8988T (cell line): ENCODE measurements at regions not wholly inside any gene's neighbourhood (a gene's known extent, or its start where the extent isn't known, plus 50 kb on each side); places are given as distances from the start of the nearest gene placed in this dataset.

Experiments
- DNase-seq: peaks from one replicate; pipeline ENCODE4 v3.0.0; 2011

DNA sequence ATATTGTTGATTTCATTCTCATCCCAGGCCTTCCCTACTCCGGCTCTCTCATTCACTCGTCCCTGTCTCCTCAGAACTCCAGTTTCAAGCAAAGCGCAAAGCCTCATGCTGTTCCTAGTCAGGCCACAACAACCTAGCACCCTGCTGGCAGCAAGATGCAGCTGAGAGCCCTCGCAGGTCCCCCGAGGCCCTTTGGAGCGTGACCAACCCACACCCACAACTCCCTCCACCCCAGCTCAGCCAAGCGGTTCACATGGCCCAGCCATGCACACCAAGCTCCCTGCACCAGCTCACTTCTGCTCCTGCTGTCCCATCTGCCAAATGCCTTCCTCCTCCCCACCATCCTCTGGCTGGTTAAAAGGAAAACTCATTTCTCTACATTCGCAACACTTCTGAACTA, 195.8 kb downstream of the IRX5 start:
- no peak for DNase-seq

- no peak for DNase-seq
Measured at GRCh38 chr16:55130456-55130855, 193.5 kb upstream of the IRX6 start.

GRCh38 chr16:55130911-55131310, 193.1 kb upstream of the IRX6 start:
- DNase-seq, result no peak

DNA sequence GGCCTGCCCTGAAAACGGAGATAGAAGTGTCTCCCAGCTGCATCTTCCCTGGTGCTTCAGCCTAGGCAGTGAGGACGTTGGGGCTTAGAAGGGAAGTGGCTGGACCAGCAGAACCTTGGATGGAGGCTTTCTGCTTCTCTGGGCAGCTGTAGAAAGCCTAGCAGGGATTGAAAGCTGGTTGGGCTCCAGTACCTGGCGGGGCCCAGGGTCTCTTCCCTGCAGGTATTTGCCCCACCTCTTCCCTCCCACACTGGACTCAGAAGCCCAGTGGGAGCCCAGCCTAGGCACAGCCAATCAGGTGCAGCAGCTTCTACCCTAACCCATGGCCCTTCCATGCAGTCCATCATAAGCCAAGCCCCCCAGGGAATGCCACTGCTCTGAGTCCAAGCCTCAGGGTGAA, 190.3 kb upstream of the IRX6 start:
- DNase-seq, result no peak

DNA sequence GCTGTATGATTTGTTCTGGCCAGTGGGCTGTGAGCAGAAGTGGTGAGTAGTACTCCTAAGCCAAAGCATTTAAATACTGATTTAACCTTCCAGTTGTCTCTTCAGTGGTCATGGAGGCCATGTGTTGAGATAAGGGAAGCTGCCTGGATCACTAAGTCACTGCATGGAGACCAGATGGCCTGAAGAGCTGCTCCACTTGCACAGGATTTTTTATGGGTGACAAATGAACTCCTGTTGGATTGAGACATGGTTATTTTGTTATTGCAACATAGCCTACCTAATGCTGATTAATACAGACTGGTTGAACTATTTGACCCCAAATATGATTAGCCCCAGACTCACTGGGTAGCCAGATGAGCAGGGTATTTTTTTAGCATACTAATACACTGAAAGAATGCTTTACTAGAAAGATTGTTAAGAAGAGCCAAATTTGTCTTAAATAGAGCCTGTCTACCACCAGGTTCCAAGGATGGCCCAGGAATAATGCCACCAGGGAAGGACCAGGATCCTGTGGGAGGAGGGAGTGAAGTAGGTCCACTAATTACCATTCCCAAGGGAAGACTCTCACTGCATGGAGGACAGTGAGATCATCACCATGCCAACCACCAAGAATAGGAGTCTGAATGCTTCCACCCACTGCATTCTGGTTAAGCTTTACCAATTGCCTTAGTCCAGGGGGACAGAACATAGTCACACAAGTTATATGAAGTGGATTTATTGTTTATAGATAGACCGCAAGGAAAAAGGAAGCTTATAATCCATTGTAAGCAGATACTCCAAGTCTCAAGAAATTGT, 187.4 kb upstream of the IRX6 start:
- DNase-seq, result no peak

GRCh38 chr16:55138298-55138697, 185.7 kb upstream of the IRX6 start:
- no peak for DNase-seq

DNA sequence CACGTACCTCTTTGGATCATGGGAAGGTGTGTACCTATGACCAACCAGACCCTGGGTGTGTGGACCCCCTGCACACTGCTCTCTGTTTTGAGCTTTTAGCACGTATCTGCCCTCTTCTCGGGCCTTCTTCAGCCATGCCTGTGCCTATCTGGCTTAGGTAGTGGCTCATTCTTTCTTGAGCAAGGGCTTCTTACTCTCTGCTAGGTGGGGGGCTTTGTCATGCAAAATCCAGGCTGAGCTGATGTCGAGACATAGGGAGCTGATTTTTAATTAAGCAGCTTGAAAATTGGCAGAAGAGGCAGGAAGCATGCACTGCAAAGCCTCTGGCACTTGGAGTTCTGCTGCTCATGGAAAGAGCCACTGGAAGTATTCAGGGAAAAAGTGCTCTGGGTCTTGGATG, 181.6 kb upstream of the IRX6 start:
- DNase-seq, result no peak

- DNase-seq, result no peak
Measured at GRCh38 chr16:55144651-55145050, 179.4 kb upstream of the IRX6 start.

- DNase-seq, result no peak
Measured at GRCh38 chr16:55145771-55146603, 178.0 kb upstream of the IRX6 start.

DNA sequence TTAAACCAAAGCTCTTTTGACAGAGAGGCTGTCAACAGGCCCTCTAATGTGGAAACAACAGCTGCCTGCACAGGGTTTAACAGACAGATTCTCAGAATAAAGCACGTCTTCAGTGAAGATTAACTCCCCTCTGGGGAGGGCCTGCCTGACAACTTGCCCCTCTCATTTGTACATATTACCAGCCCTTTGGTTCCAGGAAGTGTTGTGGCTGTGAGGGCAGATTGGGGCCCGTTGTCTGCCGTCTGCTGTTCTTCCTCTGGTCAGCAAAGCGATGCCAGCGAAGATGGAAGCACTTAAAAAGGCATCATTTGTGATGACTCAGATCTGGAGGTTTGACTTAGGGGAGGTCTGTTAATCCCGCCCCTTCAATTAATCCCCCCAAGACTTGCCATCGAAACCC, 177.0 kb upstream of the IRX6 start:
- no peak for DNase-seq

GRCh38 chr16:55147396-55147795, 176.6 kb upstream of the IRX6 start:
- DNase-seq, result no peak

GRCh38 chr16:55149622-55150021, 174.4 kb upstream of the IRX6 start:
- DNase-seq, result no peak

DNA sequence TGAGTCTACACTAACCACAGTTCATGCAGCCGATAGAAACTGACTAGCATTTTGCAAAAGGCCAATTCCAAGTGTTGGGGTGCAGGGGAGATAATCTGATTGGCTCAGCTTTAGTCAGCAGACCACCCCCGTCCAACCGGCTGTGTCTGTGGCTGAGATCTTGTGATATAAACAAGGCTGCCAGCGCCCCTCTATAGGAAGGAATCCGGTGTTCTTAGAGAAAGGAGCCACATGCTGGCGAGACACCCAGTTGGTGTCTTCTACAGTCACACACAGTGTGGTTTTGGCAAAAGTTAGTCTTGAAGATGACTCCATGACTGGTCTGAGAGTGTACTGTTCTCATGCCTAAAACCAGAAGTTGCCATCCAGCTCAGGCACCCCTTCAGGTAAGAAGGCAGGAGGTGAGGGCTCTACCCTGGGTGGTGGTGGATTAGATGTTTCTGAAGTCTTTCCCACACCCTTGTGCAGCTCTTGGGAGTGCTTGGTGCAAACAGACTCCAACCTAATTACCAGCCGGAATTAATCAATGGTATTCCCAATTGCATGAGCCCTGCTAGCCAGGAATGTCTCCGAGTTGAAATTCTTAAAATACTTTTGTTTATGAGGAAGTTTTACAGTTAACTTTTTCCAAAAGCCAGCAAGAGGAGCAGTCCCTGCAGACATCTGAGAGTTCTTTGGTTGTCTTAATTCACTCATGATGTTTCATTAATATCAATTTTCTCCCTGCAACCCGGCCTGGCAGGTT, 172.3 kb upstream of the IRX6 start:
- no peak for DNase-seq

GRCh38 chr16:55152875-55153390, 171.1 kb upstream of the IRX6 start:
- DNase-seq, result no peak

DNA sequence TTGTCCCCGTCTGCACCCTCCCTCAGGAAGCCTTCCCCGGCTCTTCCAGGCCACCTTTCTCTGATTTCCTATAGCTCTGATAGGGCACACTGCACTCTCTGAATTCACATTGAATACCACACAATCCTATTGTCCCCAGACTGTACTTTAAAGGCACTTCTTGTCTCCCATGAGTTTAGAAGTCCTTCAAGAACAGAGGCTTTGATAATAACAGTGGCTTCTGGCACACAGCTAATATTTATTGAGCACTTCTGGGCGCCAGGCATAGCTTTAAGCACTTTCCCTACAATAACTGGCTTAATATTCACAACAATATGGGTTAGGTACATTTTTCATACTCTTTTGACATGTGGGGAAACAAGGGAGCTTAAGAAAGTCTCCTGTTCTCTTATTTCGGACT, 169.7 kb upstream of the IRX6 start:
- no peak for DNase-seq

DNA sequence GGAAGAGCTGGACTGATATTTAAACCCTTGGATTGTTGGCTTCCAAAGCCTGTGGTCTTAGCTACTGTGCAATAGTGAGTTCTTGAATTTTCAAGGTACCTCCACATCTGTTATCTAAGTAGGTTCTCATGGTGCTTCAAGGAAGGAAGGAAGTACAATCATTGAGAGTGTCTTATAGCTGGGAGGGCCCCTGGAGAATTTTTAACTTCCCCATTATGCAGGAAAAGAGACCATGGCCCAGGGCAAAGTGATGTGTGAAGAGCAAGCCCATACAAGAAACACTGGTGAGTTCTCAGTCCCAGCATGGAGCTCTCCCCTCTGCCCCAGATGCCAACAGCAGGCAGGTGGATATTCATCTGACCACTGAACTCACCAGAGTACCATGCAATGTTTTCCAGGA, 169.0 kb upstream of the IRX6 start:
- DNase-seq, result no peak

- no peak for DNase-seq
Measured at GRCh38 chr16:55155815-55156214, 168.2 kb upstream of the IRX6 start.

DNA sequence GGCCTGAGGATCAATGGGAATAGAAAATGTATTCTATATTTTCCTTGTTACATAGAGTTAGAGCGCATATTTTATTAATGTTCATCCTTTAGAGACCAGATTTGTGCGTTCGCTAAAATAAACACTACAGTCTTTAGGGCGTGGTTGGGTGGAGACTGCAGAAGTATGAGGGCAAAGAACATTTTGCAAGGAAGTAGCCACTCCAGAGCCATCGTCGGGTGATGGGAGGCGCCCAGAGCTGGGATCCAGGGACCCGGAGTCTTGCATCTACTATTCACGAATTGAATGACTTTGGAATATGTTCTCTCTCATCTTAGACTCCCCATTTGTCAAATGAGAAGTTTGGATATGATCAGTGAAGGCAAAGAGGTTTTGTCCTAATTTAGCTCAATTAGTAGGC, 154.2 kb upstream of the IRX6 start:
- no peak for DNase-seq

GRCh38 chr16:55171241-55171640, 152.8 kb upstream of the IRX6 start:
- DNase-seq, result no peak

DNA sequence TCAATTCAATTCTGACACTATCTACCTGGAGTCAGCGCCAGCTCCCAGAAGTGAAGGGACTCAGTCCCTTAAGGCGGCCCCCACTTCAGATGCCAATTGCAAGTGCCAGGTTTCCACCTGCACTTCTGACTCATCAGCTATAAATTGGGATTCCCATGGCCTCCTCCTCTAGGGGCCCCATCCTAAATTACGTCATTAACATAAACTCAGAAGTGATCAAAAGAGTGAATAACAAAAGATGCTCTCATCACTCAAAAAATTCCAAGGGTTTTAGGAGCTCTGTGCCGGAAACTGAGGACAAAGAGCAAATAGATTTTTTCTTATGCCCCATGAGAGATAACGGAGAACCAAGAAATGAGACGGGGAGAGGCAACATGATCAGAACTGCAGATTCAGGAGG, 148.6 kb upstream of the IRX6 start:
- DNase-seq, result no peak

GRCh38 chr16:55176901-55177300, 147.1 kb upstream of the IRX6 start:
- DNase-seq, result no peak

GRCh38 chr16:55179411-55179810, 144.6 kb upstream of the IRX6 start:
- no peak for DNase-seq

DNA sequence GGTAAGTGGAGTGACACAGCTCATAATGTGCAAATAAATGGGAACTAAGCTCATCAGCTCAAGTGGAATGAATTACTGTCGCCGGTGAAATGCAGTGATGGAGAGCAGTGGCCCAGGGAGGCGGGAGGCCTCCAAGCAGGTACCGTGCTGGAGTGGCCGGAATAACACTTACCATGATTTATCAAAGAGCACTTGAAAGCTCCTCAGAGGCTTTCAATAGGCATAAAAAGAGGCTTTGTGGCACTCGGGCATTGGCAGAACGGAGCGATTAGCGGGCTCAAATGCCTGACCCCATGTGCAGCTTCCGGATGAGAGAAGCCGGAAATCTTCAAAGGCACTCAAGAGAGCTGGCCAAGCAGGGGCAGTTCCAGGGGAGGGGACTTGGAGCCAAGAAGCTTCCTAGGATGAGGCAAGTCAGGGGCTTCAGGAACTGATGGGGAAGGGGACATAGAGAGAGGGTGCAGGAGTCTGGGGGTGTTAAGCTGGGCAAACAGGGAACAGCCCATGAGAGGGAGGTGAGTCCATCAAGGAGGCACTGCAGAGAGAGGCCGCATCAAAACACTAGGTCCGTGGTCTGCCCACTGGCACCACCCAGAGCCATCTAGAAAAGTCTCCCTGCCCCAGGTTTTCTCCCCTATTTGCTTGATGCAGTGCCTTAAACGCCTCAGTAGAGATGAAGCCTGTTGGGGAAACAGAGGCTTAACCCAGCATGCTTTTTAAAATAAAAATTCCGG, 144.0 kb upstream of the IRX6 start:
- no peak for DNase-seq
